Endodermal cell (in vitro differentiated cells): ENCODE measurements at regions not wholly inside any gene's neighbourhood (a gene's known extent, or its start where the extent isn't known, plus 50 kb on each side); places are given as distances from the start of the nearest gene placed in this dataset.

Experiments used
- DNase-seq: peaks from one replicate; pipeline ENCODE4 v3.0.0-alpha.2; 2017
- H3K27ac ChIP-seq: 2 replicates; pipeline ENCODE4 v1.5.1; 2013; ENCODE audit warnings: mild to moderate bottlenecking, low read depth, low read length, moderate library complexity
- H3K27me3 ChIP-seq: 2 replicates; pipeline ENCODE4 v1.6.1; 2013; ENCODE audit warnings: mild to moderate bottlenecking, low read length, moderate library complexity; ENCODE audit not compliant: insufficient read depth, control insufficient read depth, poor library complexity, severe bottlenecking
- H3K36me3 ChIP-seq: 2 replicates; pipeline ENCODE4 v1.7.0; 2013; ENCODE audit warnings: mild to moderate bottlenecking, low read length, moderate library complexity; ENCODE audit not compliant: control insufficient read depth, insufficient read depth
- H3K4me1 ChIP-seq: one replicate; pipeline ENCODE4 v1.7.0; 2013; ENCODE audit warnings: low read length; ENCODE audit not compliant: control insufficient read depth, insufficient read depth
- H3K4me3 ChIP-seq: 2 replicates; pipeline ENCODE4 v1.5.1; 2013; ENCODE audit warnings: mild to moderate bottlenecking, low read length, moderate library complexity
- H3K9ac ChIP-seq: 2 replicates; pipeline ENCODE4 v1.6.1; 2013; ENCODE audit warnings: mild to moderate bottlenecking, low read length, moderate library complexity; ENCODE audit not compliant: poor library complexity, severe bottlenecking; ENCODE audit errors: extremely low read depth
- H3K9me3 ChIP-seq: 2 replicates; pipeline ENCODE4 v1.6.1; 2013; ENCODE audit warnings: mild to moderate bottlenecking, low read length, moderate library complexity; ENCODE audit not compliant: control insufficient read depth
- H3K27ac Mint-ChIP-seq: 2 replicates; pipeline ENCODE4 v1.8.0; 2020; ENCODE audit warnings: mixed read lengths
- H3K27me3 Mint-ChIP-seq: 2 replicates; pipeline ENCODE4 v1.8.0; 2021; ENCODE audit warnings: mild to moderate bottlenecking, mixed read lengths; ENCODE audit not compliant: insufficient read depth
- H3K36me3 Mint-ChIP-seq: 2 replicates; pipeline ENCODE4 v1.8.0; 2020; ENCODE audit warnings: low read depth, mixed read lengths
- H3K4me1 Mint-ChIP-seq: 2 replicates; pipeline ENCODE4 v1.8.0; 2020; ENCODE audit warnings: mixed read lengths
- H3K4me3 Mint-ChIP-seq: 2 replicates; pipeline ENCODE4 v1.8.0; 2020; ENCODE audit warnings: mild to moderate bottlenecking, moderate library complexity, mixed read lengths
- H3K9me3 Mint-ChIP-seq: 2 replicates; pipeline ENCODE4 v1.8.0; 2020; ENCODE audit warnings: mild to moderate bottlenecking, mixed read lengths
- WGBS, 2 experiments: methylation state at CpG; one replicate each; pipeline versions ENCODE4 v1.1.5 to v1.1.7; 2013; ENCODE audit warnings: missing lambda C conversion rate in 2 of 2, mixed read lengths in 1 of 2; ENCODE audit not compliant: insufficient coverage in 1 of 2, insufficient read length in 1 of 2; 5-methylcytosine and 5-hydroxymethylcytosine counted together
- TF ChIP-seq, protein P1 (sequence below): fragments of 200-600 bp; sonication (generic); conservative IDR thresholded peaks from 2 replicates; pipeline ENCODE4 v1.5.0; 2021; ENCODE audit warnings: antibody characterized with exemption, mild to moderate bottlenecking

DNA sequence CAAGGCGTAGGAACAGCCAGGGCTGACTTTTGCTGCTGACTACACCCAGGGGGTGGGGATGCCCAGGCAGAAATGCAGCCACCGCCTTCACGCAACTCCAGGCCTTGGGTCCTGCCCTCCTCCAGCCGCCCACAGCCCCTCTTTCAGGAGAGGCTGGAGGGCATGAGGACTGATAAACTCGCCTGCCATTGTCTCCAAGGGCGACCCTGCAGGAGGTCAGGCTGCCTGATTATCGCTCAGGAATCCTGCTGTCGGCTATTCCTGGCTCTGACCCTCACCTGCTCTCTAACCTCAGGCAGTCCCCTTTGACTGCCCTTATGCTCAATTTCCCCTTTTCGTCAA, 62.0 kb upstream of the HDDC2 start:
- Mint-ChIP-seq H3K27ac (peak overlapping the region; percentile 75), H3K4me1 (peaks cover 35% of the 10 kb centered on the region), H3K4me3 (peak overlapping the region; percentile 48), H3K9me3 (no peaks in the 10 kb centered on the region), H3K27me3 (no peaks in the 10 kb centered on the region), H3K36me3 (no peaks in the 10 kb centered on the region)
- H3K4me3 ChIP-seq, result peak overlapping the region; percentile 83
- H3K27ac ChIP-seq, result peak overlapping the region; percentile 85
- peaks cover 11% of the 10 kb centered on the region for H3K4me1 ChIP-seq
- H3K9me3 ChIP-seq, result no peaks in the 10 kb centered on the region
- peak overlapping the region; percentile 83 for H3K9ac ChIP-seq
- TF ChIP-seq, protein P1, sequence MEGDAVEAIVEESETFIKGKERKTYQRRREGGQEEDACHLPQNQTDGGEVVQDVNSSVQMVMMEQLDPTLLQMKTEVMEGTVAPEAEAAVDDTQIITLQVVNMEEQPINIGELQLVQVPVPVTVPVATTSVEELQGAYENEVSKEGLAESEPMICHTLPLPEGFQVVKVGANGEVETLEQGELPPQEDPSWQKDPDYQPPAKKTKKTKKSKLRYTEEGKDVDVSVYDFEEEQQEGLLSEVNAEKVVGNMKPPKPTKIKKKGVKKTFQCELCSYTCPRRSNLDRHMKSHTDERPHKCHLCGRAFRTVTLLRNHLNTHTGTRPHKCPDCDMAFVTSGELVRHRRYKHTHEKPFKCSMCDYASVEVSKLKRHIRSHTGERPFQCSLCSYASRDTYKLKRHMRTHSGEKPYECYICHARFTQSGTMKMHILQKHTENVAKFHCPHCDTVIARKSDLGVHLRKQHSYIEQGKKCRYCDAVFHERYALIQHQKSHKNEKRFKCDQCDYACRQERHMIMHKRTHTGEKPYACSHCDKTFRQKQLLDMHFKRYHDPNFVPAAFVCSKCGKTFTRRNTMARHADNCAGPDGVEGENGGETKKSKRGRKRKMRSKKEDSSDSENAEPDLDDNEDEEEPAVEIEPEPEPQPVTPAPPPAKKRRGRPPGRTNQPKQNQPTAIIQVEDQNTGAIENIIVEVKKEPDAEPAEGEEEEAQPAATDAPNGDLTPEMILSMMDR, result no peak
- 0 to 2% methylated on average over 3 to 9 of the region's 9 CpGs for WGBS, 2 experiments
- no peaks in the 10 kb centered on the region for H3K36me3 ChIP-seq
- no peaks in the 10 kb centered on the region for H3K27me3 ChIP-seq
- DNase-seq, result peak; percentile 92

DNA sequence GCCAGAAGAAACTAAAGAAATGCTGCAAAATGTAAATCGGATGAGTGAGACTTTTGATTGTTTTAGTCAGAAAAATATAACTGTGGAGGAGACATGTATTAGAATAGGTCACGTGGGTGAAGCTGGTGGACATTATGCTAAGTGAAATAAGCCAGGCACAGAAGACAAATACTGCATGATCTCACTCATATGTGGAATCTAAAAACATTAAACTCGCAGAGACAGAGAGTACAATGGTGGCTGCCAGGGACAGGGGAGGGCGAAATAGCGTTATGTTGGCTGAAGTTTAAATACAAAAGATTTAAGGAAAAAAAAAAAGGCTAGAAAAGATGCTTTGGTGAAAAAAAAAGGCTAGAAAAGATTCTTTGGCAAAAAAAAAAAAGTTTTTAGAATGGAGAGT, 63.5 kb upstream of the HDDC2 start:
- Mint-ChIP-seq H3K4me3 (no peak overlapping the region), H3K36me3 (no peaks in the 10 kb centered on the region), H3K9me3 (no peaks in the 10 kb centered on the region), H3K4me1 (peaks cover 36% of the 10 kb centered on the region), H3K27me3 (no peaks in the 10 kb centered on the region), H3K27ac (no peak overlapping the region)
- Histone ChIP-seq H3K9ac (no peak overlapping the region), H3K4me3 (no peak overlapping the region), H3K27ac (no peak overlapping the region), H3K36me3 (no peaks in the 10 kb centered on the region), H3K9me3 (no peaks in the 10 kb centered on the region), H3K4me1 (peaks cover 11% of the 10 kb centered on the region), H3K27me3 (no peaks in the 10 kb centered on the region)
- TF ChIP-seq, protein P1, result no peak
- whole genome bisulfite sequencing, 2 experiments, result 96% methylated on average over 5 of the region's 5 CpGs
- DNase-seq, result no peak

DNA sequence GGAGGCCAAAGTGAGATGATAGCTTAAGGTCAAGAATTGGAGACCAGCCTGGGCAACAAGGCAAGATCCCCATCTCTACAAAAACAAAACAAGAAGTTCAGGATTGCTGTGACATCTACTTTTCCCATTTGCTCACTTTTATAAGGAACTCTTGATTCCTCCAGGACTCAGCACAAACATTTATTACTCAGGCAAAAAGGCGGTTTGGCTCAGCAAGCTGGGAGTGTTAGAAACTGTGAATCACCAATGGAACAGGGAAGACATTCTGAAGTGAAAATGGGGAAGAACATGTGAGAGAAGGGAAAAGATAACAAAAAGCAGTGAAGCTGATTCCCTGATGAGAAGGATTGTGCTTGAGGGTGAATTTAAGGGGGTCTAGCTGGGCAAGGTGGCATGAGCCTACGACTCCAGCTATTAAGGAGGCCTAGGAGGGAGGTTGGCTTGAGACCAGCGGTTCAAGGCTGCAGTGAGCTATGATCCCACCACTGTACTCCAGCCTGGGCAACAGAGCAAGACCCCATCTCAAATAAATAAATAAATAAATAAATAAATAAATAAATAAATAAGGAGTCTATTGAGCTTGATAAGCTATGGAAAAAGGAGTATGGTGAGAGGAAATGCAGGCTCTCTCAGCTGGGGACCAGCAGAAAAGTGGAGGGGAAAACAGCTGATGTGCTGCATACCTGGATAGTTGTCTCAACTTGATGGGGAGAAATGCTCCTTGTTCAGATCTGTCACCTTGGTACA, 65.4 kb upstream of the HDDC2 start:
- no peaks in the 10 kb centered on the region for H3K27me3 Mint-ChIP-seq
- no peaks in the 10 kb centered on the region for H3K36me3 ChIP-seq
- no peak overlapping the region for H3K27ac Mint-ChIP-seq
- peaks cover 27% of the 10 kb centered on the region for H3K4me1 Mint-ChIP-seq
- peaks cover 11% of the 10 kb centered on the region for H3K4me1 ChIP-seq
- no peak overlapping the region for H3K27ac ChIP-seq
- DNase-seq, result no peak
- WGBS, 2 experiments, result 93 to 100% methylated on average over 2 to 3 of the region's 3 CpGs
- TF ChIP-seq, protein P1, result no peak
- H3K9me3 Mint-ChIP-seq, result no peaks in the 10 kb centered on the region
- no peaks in the 10 kb centered on the region for H3K36me3 Mint-ChIP-seq
- H3K9me3 ChIP-seq, result no peaks in the 10 kb centered on the region
- H3K27me3 ChIP-seq, result no peaks in the 10 kb centered on the region
- no peak overlapping the region for H3K4me3 Mint-ChIP-seq
- no peak overlapping the region for H3K9ac ChIP-seq
- H3K4me3 ChIP-seq, result no peak overlapping the region
